ENCODE measurements at regions not wholly inside any gene's neighbourhood (a gene's known extent, or its start where the extent isn't known, plus 50 kb on each side); places are given as distances from the start of the nearest gene placed in this dataset.

DNA sequence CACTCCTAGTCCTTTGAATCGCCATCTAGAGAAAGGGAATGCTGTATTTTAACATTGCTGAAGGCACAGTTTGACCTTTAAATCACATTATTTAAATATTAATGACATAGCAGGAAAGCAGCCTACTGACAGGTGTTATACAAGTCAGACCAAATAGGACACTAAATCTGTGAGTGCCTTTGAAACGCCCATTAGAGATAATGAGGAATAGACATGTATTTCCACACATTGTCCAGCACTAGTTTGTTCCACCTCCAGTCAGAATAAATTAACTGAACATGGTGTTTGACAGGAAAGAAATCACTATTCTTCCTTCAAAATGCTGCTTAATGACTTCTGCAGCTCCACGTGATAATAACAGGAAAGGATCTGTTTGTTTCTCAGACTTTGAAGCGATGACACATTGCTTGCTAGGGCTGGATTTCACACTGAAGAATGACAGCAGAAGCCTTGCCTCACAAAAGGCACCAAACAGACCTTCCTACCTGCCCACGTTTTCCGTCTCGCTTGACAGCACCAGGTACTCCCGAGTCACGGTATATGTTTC, 90.5 kb upstream of the DDX18 start:
- DNase-seq, result no peak

- no peak for DNase-seq
These were observed 87.7 kb upstream of the DDX18 start for GRCh38 chr2:117726747-117727146.

DNA sequence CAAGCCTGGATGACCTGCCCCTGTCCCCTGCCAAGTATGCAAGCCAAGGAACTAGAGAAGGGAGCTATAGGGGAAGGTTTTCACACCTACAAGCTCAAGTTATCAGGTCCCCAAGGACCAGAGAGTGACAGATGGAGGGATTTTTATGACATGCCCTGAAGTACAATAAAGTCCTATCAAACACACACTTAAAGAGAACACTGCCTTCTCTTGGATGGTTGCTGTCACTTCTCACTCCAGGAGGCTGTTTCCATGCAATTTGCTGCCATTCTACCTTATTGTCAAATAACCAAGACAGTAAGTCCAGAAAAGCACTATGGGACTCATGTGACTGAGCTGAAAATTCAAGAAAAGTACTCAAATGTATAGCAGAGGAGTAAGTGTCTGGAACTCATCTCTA, 76.6 kb upstream of the DDX18 start:
- DNase-seq, result no peak

- DNase-seq, result no peak
These were observed 75.3 kb upstream of the DDX18 start for GRCh38 chr2:117738991-117739839.

DNA sequence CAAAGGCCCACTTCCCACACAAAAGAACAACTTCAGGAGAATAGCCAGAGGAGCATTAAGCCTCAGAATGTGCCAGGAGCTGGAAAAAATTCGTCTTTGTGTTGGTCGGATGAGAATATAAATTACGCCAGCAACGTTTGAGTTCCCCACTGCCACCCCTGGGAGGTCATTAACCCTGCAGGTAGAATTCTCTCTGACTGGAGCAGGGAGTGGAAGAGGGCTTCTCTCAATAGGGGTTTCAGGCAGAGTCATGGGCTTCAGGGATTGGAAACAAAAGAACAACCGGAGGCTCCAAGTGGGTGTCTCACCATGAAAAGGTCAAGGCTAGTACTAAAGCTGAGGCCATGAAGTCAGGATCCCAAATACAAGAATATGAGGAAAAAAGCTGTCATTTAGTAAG, 69.0 kb upstream of the DDX18 start:
- no peak for DNase-seq

DNA sequence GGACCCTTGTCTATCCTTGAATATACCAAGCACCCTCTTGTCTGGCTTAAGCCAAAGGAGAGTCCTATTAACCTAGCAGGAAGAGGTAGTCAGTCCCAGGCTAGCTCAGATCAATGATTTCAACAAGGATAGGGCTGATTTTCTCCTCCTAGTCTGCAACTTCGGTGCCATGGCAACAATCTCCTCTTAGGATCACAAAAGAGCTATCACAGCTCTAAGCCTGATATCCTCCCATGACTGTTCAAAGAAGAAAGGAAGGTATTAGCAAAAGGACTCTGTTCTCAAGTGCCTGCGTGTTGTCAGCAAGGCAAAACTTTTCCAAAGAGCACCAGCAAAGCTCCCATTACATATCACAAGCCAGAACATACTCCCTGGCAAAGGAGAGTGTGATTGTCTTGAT, 58.7 kb upstream of the DDX18 start:
- DNase-seq, result no peak

GRCh38 chr2:117760916-117761315, 53.6 kb upstream of the DDX18 start:
- DNase-seq, result no peak

GRCh38 chr2:117762454-117762853, 52.0 kb upstream of the DDX18 start:
- DNase-seq, result no peak

DNA sequence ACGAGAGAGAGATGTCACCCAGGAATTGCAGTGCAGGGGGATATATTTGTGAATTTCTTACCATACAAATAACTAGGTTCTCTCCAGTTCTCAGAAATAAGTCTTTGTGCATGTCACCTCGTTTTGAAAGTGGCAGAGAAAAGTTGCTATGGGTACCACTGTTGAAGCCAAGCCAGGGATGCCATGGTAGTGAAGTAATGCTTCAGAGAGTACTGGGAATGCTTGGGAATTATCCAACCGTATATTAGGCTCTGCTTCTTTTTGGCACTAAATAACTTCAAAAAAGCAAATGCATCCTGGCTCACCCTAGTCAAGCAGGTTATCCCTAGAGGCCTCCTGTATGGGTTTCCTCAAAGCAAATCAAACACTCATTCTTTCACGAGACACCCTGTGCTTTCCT, 50.7 kb upstream of the DDX18 start:
- DNase-seq, result no peak

Data from NCI-H526 (cell line).